Naive thymus-derived CD8-positive, alpha-beta T cell (primary cell): ENCODE measurements at regions not wholly inside any gene's neighbourhood (a gene's known extent, or its start where the extent isn't known, plus 50 kb on each side); places are given as distances from the start of the nearest gene placed in this dataset.
A peak's percentile ranks its signal among the peaks of the same experiment; 100 is the strongest.

Experiments used
- ATAC-seq, 2 donors: fragments of 150-1000 bp; cut with Tn5 transposase in 1 of 2; sonication (Bioruptor Pico), chemical (Tn5 transposase) in 1 of 2; 1 replicate in 1 of 2; 2 replicates in 1 of 2; pipeline ENCODE4 v1.10.0; 2021; ENCODE audit warnings: mild to moderate bottlenecking in 2 of 2, moderate library complexity in 2 of 2
- POLR2A ChIA-PET: fragments of 350-600 bp; sonication (Branson Sonifier 250); formaldehyde crosslinking; loops from one replicate; lab custom pipeline; 2021; ENCODE audit warnings: antibody characterized with exemption; lab: Charles Lee
- DNase-seq, 10 donors: peaks; one replicate each; pipeline versions ENCODE4 v3.0.0 to v3.0.0-alpha.2; 2020 to 2022
- H3K27ac Mint-ChIP-seq, 10 donors: one replicate each; pipeline ENCODE4 v1.8.0; 2020 to 2022; ENCODE audit warnings: mild to moderate bottlenecking in 10 of 10, mixed read lengths in 10 of 10, moderate library complexity in 4 of 10, inconsistent platforms in 1 of 10
- H3K27me3 Mint-ChIP-seq, 5 donors: one replicate each; pipeline ENCODE4 v1.8.0; 2021 to 2022; ENCODE audit warnings: mixed read lengths in 5 of 5
- H3K36me3 Mint-ChIP-seq, 3 donors: one replicate each; pipeline ENCODE4 v1.8.0; 2020 to 2022; ENCODE audit warnings: mixed read lengths in 3 of 3, mild to moderate bottlenecking in 2 of 3, inconsistent platforms in 1 of 3
- H3K4me1 Mint-ChIP-seq, 4 donors: one replicate each; pipeline ENCODE4 v1.8.0; 2021 to 2022; ENCODE audit warnings: mixed read lengths in 4 of 4
- H3K4me3 Mint-ChIP-seq, 10 donors: one replicate each; pipeline ENCODE4 v1.8.0; 2020 to 2022; ENCODE audit warnings: mild to moderate bottlenecking in 10 of 10, mixed read lengths in 10 of 10, moderate library complexity in 6 of 10, inconsistent platforms in 1 of 10
- H3K9me3 Mint-ChIP-seq, 9 donors: one replicate each; pipeline ENCODE4 v1.8.0; 2020 to 2022; ENCODE audit warnings: mixed read lengths in 9 of 9, mild to moderate bottlenecking in 3 of 9, inconsistent platforms in 1 of 9, moderate library complexity in 1 of 9

DNA sequence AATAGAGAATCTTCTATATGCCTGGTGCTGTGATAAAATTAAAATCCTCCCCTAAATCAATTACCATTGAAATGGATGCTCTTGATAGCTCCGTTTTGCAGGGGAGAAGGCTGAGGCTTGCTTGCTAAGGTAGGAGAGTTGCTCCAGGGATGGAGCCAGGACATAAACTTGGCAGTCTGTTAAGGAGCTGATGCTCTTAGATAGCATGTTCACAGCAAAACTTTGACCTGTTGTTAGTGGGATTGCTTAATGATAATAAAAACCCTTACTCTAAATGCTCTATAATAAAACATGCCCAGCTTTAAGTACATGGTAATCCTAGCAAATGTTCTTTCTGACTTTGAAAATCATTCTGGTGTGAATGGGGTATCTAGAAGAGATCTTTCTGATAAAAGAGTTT lies 228.4 kb upstream of the JAG1 start:
- Mint-ChIP-seq H3K27ac (no peak overlapping the region), H3K4me3 (no peak overlapping the region), H3K4me1 (no peaks in the 10 kb centered on the region), H3K36me3 (peaks cover 0 to 5% (median 0%) of the 10 kb centered on the region in 3 donors), H3K9me3 (peaks cover 0 to 6% (median 0%) of the 10 kb centered on the region in 9 donors), H3K27me3 (peaks cover 0 to 5% (median 1%) of the 10 kb centered on the region in 5 donors)
- no peak for ATAC-seq
- POLR2A ChIA-PET = interaction anchor here (0.6 kb wide), 1 partner anchor 12 kb away, joined by 3 read pairs; no protein-coding TSS in a partner anchor
- DNase-seq = no peak

DNA sequence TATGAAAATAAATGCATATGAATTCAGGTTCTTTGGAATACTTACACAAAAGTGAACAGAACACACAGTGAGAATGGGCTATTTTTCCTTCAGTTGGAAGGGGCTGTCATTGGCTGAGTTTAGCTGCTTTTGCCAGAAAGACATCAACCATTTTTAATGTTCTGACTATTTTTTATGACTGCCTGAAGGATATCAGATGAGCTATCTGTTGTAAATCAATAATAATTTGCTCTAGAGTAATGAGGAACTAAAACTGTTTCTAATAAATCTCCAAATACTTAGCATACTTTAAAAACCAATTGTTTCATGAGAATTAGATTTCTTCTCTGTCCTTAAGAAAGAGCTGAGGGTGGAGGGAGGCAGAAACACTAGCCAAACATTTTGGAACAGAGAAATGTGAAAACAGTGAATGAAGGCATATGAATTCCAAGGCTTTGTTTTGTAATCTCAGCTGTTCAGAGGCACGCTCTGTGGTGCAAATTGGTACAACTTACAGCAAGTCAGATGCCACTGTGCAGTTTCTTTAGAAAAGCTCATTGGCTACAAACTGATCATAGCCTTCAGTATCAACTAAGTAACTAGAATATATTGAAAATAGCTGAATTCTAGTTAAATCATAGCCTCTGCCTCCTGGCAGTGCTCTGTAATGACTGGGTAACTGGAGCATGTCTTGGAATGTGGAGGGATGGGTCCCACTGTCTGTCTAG lies 228.9 kb upstream of the JAG1 start:
- ATAC-seq = no peak
- H3K36me3 Mint-ChIP-seq = peaks cover 0 to 5% (median 0%) of the 10 kb centered on the region in 3 donors
- no peak for DNase-seq
- peaks cover 0 to 5% (median 1%) of the 10 kb centered on the region in 5 donors for H3K27me3 Mint-ChIP-seq
- H3K4me1 Mint-ChIP-seq = no peaks in the 10 kb centered on the region
- H3K27ac Mint-ChIP-seq = no peak overlapping the region
- H3K4me3 Mint-ChIP-seq = no peak overlapping the region
- POLR2A ChIA-PET = interaction anchor here (0.6 kb wide), 1 partner anchor 11 kb away, joined by 3 read pairs; no protein-coding TSS in a partner anchor
- H3K9me3 Mint-ChIP-seq = peaks cover 0 to 6% (median 0%) of the 10 kb centered on the region in 9 donors

DNA sequence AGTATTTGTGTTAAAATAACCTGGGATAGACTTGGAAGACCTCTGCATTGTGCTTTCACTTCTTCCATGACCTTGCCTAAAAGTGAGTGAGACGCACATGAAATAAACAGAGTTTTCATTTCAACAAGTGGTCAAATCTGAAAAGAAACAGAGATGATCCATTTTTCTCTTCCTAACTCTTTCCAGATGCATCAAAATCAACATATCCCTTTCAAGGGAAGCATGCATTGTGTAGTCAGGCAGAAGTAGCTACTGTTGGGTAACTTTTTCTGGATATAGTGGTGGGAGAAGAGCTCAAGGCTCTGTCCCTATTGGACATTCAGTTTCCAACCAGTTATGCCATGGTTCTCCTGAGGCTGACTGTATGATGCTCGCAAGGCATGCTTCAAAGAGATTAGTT lies 233.0 kb upstream of the JAG1 start:
- no peaks in the 10 kb centered on the region for H3K36me3 Mint-ChIP-seq
- no peaks in the 10 kb centered on the region for H3K4me1 Mint-ChIP-seq
- peaks cover 0 to 8% (median 0%) of the 10 kb centered on the region in 5 donors for H3K27me3 Mint-ChIP-seq
- ATAC-seq (no peak), DNase-seq (no peak)
- POLR2A ChIA-PET = no interaction called here
- H3K4me3 Mint-ChIP-seq = no peak overlapping the region
- peaks cover 0 to 9% (median 0%) of the 10 kb centered on the region in 9 donors for H3K9me3 Mint-ChIP-seq
- no peak overlapping the region for H3K27ac Mint-ChIP-seq

DNA sequence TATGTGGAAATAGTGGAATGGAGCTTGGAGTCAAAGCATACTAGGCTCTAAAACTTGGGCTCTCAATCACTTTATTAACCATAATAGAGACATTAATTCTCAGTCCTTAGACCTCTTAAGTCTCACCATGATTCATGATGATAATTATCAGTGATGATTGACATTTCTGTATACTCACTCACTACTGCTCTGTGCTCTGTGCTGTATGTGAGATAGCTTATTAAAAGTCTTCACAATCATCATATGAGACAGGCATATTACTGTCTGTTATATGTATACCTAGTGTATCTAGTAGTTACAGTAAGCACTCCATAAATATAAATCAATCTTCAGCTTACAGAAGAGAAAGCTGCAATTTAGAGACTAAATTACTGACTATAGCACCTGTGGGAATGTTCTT lies 236.0 kb upstream of the JAG1 start:
- H3K27me3 Mint-ChIP-seq = peaks cover 0 to 8% (median 0%) of the 10 kb centered on the region in 5 donors

DNA sequence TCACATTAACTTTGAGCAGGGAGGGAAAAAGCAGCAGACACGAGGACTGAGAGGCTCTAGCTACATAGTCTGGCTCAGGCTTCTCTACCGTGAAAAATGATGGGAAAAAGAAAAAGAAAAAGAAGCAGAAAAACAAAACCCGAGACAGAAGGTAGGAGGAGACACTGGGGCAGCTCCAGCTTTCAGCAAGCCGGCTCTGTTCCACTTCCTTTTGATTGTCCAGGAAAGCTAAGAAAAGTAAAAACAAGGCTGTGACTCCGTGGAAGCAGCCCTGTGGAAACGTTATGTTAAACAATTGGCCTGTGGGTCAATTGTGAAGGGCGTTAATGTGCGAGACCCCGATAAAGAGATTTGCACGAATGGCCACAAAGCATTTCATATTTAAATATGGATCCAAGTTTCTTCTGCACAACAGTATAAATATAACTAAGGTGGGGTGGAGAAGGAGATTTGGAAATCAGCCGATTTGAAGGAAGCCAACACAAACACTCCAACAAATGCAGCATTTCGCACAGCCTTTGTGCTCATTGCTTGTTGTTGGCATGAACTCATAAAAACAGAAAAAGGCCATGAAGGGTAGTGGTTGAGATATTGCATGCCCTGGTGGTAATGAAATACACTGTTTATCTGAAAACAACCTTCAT lies 236.9 kb upstream of the JAG1 start:
- H3K27ac Mint-ChIP-seq = no peak overlapping the region
- no peaks in the 10 kb centered on the region for H3K36me3 Mint-ChIP-seq
- H3K9me3 Mint-ChIP-seq = peaks cover 0 to 9% (median 0%) of the 10 kb centered on the region in 9 donors
- DNase-seq (no peak), ATAC-seq (no peak)
- H3K4me1 Mint-ChIP-seq = no peaks in the 10 kb centered on the region
- peaks cover 0 to 4% (median 0%) of the 10 kb centered on the region in 5 donors for H3K27me3 Mint-ChIP-seq
- H3K4me3 Mint-ChIP-seq = no peak overlapping the region
- POLR2A ChIA-PET = no interaction called here

More for the DNA sequence above, 236.0 kb upstream of the JAG1 start:
- no peak for DNase-seq
- Mint-ChIP-seq H3K4me1 (no peaks in the 10 kb centered on the region), H3K4me3 (no peak overlapping the region), H3K9me3 (peaks cover 0 to 9% (median 0%) of the 10 kb centered on the region in 9 donors), H3K36me3 (no peaks in the 10 kb centered on the region), H3K27ac (no peak overlapping the region)
- no peak for ATAC-seq
- POLR2A ChIA-PET = no interaction called here

DNA sequence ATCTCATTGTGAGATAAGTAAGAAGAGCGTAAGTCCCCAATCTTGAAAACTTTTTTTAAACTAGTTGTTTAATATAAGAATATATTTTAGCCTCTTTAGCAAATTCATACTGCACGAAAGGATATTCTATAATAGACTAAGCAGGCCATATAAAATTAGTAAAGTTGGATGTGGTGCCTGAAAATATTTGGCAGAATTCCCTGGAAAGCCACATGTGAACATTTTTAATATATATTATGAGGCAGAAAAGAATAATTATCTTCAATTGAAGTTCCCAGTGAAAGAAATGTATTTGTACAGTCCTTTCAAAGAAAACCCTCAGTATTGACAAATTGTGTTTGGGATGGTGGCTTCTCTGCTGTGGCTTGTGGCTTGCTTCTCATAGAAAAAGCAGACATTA lies 237.5 kb upstream of the JAG1 start:
- ATAC-seq (no peak), DNase-seq (no peak)
- Mint-ChIP-seq H3K27ac (no peak overlapping the region), H3K36me3 (no peaks in the 10 kb centered on the region), H3K4me3 (no peak overlapping the region), H3K9me3 (peaks cover 0 to 9% (median 0%) of the 10 kb centered on the region in 9 donors), H3K27me3 (peaks cover 0 to 4% (median 0%) of the 10 kb centered on the region in 5 donors), H3K4me1 (no peaks in the 10 kb centered on the region)
- POLR2A ChIA-PET = no interaction called here

DNA sequence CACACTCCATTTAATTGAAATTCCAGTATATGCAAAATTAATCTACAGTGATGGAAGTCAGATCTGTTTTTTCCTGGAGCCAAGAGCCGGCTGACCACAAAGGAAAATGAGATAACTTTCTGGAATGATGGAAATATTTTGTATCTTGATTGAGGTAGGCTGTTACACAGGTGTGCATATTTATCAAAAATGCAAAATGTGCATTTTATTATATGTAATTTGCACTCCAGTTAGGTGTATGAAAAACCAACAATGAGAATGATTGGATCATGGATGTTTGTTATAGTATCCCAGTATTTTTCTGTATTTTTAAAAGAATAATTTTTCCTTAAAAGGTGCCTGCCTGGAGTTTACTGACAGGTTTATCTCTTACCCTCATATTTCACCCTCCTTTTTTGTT lies 242.0 kb upstream of the JAG1 start:
- H3K27me3 Mint-ChIP-seq = peaks cover 0 to 6% (median 0%) of the 10 kb centered on the region in 5 donors
- H3K27ac Mint-ChIP-seq = no peak overlapping the region
- DNase-seq = no peak
- H3K4me3 Mint-ChIP-seq = no peak overlapping the region
- no peak for ATAC-seq
- H3K36me3 Mint-ChIP-seq = no peaks in the 10 kb centered on the region
- POLR2A ChIA-PET = no interaction called here
- peaks cover 0 to 16% (median 5%) of the 10 kb centered on the region in 9 donors for H3K9me3 Mint-ChIP-seq
- no peaks in the 10 kb centered on the region for H3K4me1 Mint-ChIP-seq

DNA sequence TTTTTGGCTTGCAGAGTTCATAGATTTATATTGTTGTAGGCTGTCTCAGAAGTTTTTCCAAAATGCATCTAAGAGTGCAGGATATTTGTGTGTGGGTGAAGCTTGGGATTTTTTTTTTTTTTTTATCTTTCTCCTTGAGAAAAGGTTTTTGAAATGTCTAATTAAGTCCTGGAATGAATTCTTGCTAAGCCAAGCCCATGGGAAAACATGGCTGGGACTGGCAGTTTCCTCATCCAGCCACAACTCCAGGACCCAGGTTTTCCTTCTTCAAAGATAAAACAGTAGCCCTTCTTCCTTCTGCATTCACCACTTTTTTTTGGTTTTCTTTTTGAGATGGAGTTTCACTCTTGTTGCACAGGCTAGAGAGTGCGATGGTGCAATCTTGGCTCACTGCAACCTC lies 242.5 kb upstream of the JAG1 start:
- ATAC-seq (no peak), DNase-seq (no peak)
- no peaks in the 10 kb centered on the region for H3K4me1 Mint-ChIP-seq
- H3K27me3 Mint-ChIP-seq = peaks cover 0 to 6% (median 0%) of the 10 kb centered on the region in 5 donors
- H3K9me3 Mint-ChIP-seq = peaks cover 0 to 16% (median 5%) of the 10 kb centered on the region in 9 donors
- no peak overlapping the region for H3K4me3 Mint-ChIP-seq
- POLR2A ChIA-PET = no interaction called here
- H3K36me3 Mint-ChIP-seq = no peaks in the 10 kb centered on the region
- H3K27ac Mint-ChIP-seq = no peak overlapping the region

DNA sequence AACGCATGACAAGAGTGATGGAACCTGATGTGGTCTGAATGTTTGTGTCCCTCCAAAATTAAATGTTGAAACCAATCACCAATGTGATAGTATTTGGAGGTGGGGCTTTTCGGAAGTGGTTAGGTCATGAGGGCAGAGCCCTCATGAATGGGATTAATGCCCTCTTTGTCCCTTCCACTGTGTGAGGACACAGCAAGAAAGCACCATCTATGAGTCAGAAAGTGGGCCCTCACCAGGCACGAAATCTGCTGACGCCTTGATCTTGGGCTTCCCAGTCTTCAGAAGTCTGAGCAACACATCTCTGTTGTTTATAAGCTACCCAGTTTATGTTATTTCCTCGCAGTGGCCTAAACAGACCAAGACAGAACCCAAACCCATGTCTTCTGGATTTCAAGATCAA lies 244.0 kb upstream of the JAG1 start:
- Mint-ChIP-seq H3K27ac (no peak overlapping the region), H3K27me3 (peaks cover 0 to 9% (median 0%) of the 10 kb centered on the region in 5 donors), H3K4me3 (no peak overlapping the region), H3K4me1 (no peaks in the 10 kb centered on the region), H3K9me3 (peaks cover 0 to 16% (median 5%) of the 10 kb centered on the region in 9 donors), H3K36me3 (no peaks in the 10 kb centered on the region)
- ATAC-seq (no peak), DNase-seq (no peak)
- POLR2A ChIA-PET = no interaction called here

DNA sequence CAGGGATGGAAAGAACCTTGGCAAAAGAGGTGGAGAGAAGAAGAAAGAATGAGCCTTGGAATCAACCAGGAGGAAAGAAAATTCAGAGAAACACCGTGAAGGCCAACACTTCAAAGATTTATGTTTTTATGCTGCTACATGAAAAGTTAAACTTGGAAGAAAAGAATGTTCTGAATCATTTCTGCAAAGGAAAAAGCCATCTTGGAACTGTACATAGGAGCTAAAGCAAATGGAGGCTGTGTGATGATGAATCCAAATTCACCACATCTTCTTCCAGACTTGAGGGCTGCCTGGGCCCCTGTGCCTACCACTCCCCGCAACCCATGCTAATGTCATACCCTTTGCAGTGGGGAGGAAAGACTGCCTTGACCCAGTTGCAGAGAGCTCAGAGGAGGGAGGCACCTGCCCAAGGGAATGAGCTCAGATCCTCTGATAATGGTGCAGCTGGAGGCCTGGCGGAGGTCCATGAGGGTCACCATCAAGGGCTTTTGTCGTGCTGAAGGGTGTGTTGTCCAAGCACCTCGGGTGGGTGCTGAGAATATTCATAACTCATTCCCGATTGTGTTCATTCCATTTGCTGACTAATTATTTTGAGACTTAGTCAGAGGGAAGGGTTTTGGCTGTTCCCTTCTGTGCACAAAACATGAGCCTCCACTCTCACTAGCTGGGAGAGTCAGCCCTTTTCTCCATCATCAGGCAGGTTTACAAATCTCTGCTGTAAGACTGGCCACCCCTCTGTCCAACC lies 245.8 kb upstream of the JAG1 start:
- ATAC-seq (no peak), DNase-seq (no peak)
- Mint-ChIP-seq H3K9me3 (peaks cover 0 to 16% (median 4%) of the 10 kb centered on the region in 9 donors), H3K36me3 (no peaks in the 10 kb centered on the region), H3K27ac (peak overlapping the region in 1 of 10 donors; percentile 43), H3K4me3 (no peak overlapping the region), H3K27me3 (peaks cover 0 to 12% (median 0%) of the 10 kb centered on the region in 5 donors), H3K4me1 (no peaks in the 10 kb centered on the region)
- POLR2A ChIA-PET = no interaction called here

DNA sequence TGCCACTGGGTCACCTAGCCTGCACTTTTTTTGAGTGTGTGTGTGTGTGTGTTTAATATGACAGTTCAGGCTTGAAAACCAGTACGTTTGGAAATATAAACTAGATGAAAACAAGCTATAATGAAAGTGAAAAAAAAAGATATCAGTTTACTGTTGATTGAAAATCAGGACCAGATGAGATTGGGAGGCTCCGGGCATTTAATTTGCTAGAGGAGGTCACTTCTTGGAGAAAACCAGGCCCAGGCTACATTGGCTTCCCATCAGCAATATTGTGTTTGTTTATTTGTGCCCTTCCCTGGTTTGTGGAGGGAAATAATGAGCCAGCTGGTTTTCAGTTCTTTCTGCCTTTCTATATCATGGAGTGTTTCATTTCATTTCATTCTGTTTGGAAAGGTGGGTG lies 246.6 kb upstream of the JAG1 start:
- Mint-ChIP-seq H3K4me3 (no peak overlapping the region), H3K36me3 (no peaks in the 10 kb centered on the region), H3K4me1 (no peaks in the 10 kb centered on the region), H3K27ac (no peak overlapping the region), H3K9me3 (peaks cover 0 to 16% (median 4%) of the 10 kb centered on the region in 9 donors), H3K27me3 (peaks cover 0 to 12% (median 2%) of the 10 kb centered on the region in 5 donors)
- POLR2A ChIA-PET = no interaction called here
- no peak for ATAC-seq
- DNase-seq = no peak

DNA sequence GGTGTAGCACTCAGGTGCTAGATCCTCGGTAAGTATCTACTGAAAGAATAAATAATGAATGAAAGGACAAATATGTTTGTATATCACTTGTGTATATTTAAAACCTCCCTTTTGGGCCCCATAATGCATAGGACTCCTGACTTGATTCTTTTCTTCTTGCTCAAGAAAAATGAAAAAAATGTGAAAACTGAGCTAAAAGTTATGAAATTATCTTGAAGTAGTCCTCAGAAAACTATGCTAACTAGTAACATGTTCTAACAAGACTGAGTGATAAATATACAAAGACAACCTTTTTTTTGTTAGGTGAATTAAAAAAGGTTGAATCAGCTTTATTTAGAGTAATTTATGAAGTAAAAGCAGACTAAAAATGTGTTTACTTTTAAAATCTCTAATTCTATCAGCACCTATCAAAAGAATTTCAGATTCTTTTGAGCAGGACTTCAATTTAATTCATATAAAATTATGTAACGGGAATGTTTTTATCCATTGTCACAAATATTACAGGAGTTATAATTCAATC lies 247.8 kb upstream of the JAG1 start:
- H3K9me3 Mint-ChIP-seq = peaks cover 0 to 16% (median 4%) of the 10 kb centered on the region in 9 donors
- H3K4me3 Mint-ChIP-seq = no peak overlapping the region

More for the DNA sequence above, 247.8 kb upstream of the JAG1 start:
- POLR2A ChIA-PET = no interaction called here
- DNase-seq (no peak), ATAC-seq (no peak)
- no peaks in the 10 kb centered on the region for H3K36me3 Mint-ChIP-seq
- H3K27ac Mint-ChIP-seq = no peak overlapping the region
- H3K27me3 Mint-ChIP-seq = peaks cover 0 to 12% (median 2%) of the 10 kb centered on the region in 5 donors
- no peaks in the 10 kb centered on the region for H3K4me1 Mint-ChIP-seq
